GM23338 (cell line): ENCODE measurements at regions not wholly inside any gene's neighbourhood (a gene's known extent, or its start where the extent isn't known, plus 50 kb on each side); places are given as distances from the start of the nearest gene placed in this dataset.

Experiments
- ATAC-seq: fragments of 200-7000 bp; cut with Tn5 transposase; 3 replicates; pipeline ENCODE4 v1.9.1; 2020
- DNase-seq: peaks from one replicate; pipeline ENCODE4 v3.0.0-alpha.2; 2015; ENCODE audit warnings: low spot score
- H2AFZ ChIP-seq: fragments of 200-600 bp; sonication (generic); 2 replicates; pipeline ENCODE4 v1.8.0; 2016; ENCODE audit warnings: antibody characterized with exemption, mild to moderate bottlenecking, moderate library complexity
- H3F3A ChIP-seq: fragments of 200-600 bp; sonication (generic); replicated peaks from 2 replicates; pipeline ENCODE4 v1.8.0; 2017; ENCODE audit warnings: antibody characterized with exemption, mixed run types, low read depth
- H3K27ac ChIP-seq: fragments of 200-600 bp; sonication (generic); 2 replicates; pipeline ENCODE4 v1.6.1; 2016; ENCODE audit warnings: low read depth
- H3K27me3 ChIP-seq: fragments of 200-600 bp; sonication (generic); 2 replicates; pipeline ENCODE4 v1.8.0; 2016; ENCODE audit warnings: mild to moderate bottlenecking, mixed run types, moderate library complexity; ENCODE audit not compliant: insufficient read depth
- H3K36me3 ChIP-seq: fragments of 200-600 bp; sonication (generic); 2 replicates; pipeline ENCODE4 v1.8.0; 2016; ENCODE audit warnings: mild to moderate bottlenecking; ENCODE audit not compliant: insufficient read depth
- H3K4me1 ChIP-seq: fragments of 200-600 bp; sonication (generic); 2 replicates; pipeline ENCODE4 v1.8.0; 2016; ENCODE audit warnings: mild to moderate bottlenecking, moderate library complexity; ENCODE audit not compliant: insufficient read depth
- H3K4me2 ChIP-seq: fragments of 200-600 bp; sonication (generic); 2 replicates; pipeline ENCODE4 v1.7.1; 2017; ENCODE audit warnings: mixed run types
- H3K4me3 ChIP-seq: fragments of 200-600 bp; sonication (generic); 2 replicates; pipeline ENCODE4 v1.6.1; 2016; ENCODE audit warnings: mixed run types
- H3K79me2 ChIP-seq: fragments of 200-600 bp; sonication (generic); replicated peaks from 2 replicates; pipeline ENCODE4 v1.8.0; 2017; ENCODE audit warnings: mild to moderate bottlenecking; ENCODE audit not compliant: insufficient read depth
- H3K9me2 ChIP-seq: fragments of 200-600 bp; sonication (generic); 2 replicates; pipeline ENCODE4 v1.8.0; 2017; ENCODE audit not compliant: insufficient read depth
- H4K20me1 ChIP-seq: fragments of 200-600 bp; sonication (generic); replicated peaks from 2 replicates; pipeline ENCODE4 v1.8.0; 2017; ENCODE audit warnings: mild to moderate bottlenecking; ENCODE audit not compliant: insufficient read depth
- H3K27ac Mint-ChIP-seq: 2 replicates; pipeline ENCODE4 v1.8.0; 2020; ENCODE audit warnings: inconsistent platforms, mild to moderate bottlenecking, moderate library complexity, mixed read lengths
- H3K27me3 Mint-ChIP-seq: 3 replicates; pipeline ENCODE4 v1.8.0; 2022; ENCODE audit warnings: low read depth, mild to moderate bottlenecking, moderate library complexity, mixed read lengths, inconsistent platforms; ENCODE audit not compliant: insufficient read depth, poor library complexity
- H3K36me3 Mint-ChIP-seq: 3 replicates; pipeline ENCODE4 v1.8.0; 2021; ENCODE audit warnings: low read depth, mild to moderate bottlenecking, inconsistent platforms, moderate library complexity, mixed read lengths
- H3K4me1 Mint-ChIP-seq: 3 replicates; pipeline ENCODE4 v1.8.0; 2020; ENCODE audit warnings: mild to moderate bottlenecking, inconsistent platforms, mixed read lengths
- H3K4me3 Mint-ChIP-seq: 3 replicates; pipeline ENCODE4 v1.8.0; 2021; ENCODE audit warnings: moderate library complexity, mild to moderate bottlenecking, inconsistent platforms, mixed read lengths
- H3K9me3 Mint-ChIP-seq: 3 replicates; pipeline ENCODE4 v1.8.0; 2020; ENCODE audit warnings: moderate library complexity, mild to moderate bottlenecking, inconsistent platforms, mixed read lengths
- CREB1 ChIP-seq: fragments of 250-450 bp; sonication (Bioruptor Pico); IDR thresholded peaks from 2 replicates; pipeline ENCODE4 v1.5.0; 2020; ENCODE audit warnings: low read depth, mild to moderate bottlenecking, moderate library complexity
- EZH2 ChIP-seq: fragments of 200-600 bp; sonication (generic); IDR thresholded peaks from one replicate; pipeline ENCODE4 v1.8.0; 2017; ENCODE audit warnings: antibody characterized with exemption, mild to moderate bottlenecking, low read depth; ENCODE audit not compliant: unreplicated experiment
- EZH2phosphoT487 ChIP-seq: fragments of 200-600 bp; sonication (generic); IDR thresholded peaks from one replicate; pipeline ENCODE4 v1.8.1; 2018; ENCODE audit warnings: antibody characterized with exemption; ENCODE audit not compliant: unreplicated experiment
- JUNB ChIP-seq: IDR thresholded peaks from one replicate; pipeline ENCODE4 v1.6.1; 2016; ENCODE audit warnings: antibody characterized with exemption; ENCODE audit not compliant: unreplicated experiment
- NANOG ChIP-seq: IDR thresholded peaks from 2 replicates; pipeline ENCODE4 v1.6.1; 2016; ENCODE audit warnings: antibody characterized with exemption, borderline replicate concordance
- POLR2AphosphoS5 ChIP-seq: IDR thresholded peaks from 2 replicates; pipeline ENCODE4 v1.6.1; 2016; ENCODE audit warnings: antibody characterized with exemption, low read depth
- REST ChIP-seq: IDR thresholded peaks from one replicate; pipeline ENCODE4 v1.6.1; 2018; ENCODE audit warnings: antibody characterized with exemption; ENCODE audit not compliant: unreplicated experiment
- STAT1 ChIP-seq: IDR thresholded peaks from one replicate; pipeline ENCODE4 v1.6.1; 2016; ENCODE audit warnings: antibody characterized with exemption; ENCODE audit not compliant: unreplicated experiment
- ZNF114 ChIP-seq: fragments of 250-450 bp; sonication (Bioruptor Pico); IDR thresholded peaks from 2 replicates; pipeline ENCODE4 v1.5.0; 2020; ENCODE audit warnings: mild to moderate bottlenecking, moderate library complexity
- ZNF331 ChIP-seq: fragments of 250-450 bp; sonication (Bioruptor Pico); IDR thresholded peaks from 2 replicates; pipeline ENCODE4 v1.5.0; 2020; ENCODE audit warnings: low read depth, mild to moderate bottlenecking, moderate library complexity

- Histone ChIP-seq H2AFZ (peak overlapping the region; percentile 72), H3K9me2 (no peaks in the 10 kb centered on the region), H3K4me2 (peak overlapping the region; percentile 38; the same call in 1 of the 2 replicates), H3K27ac (no peak overlapping the region), H3K36me3 (no peaks in the 10 kb centered on the region), H3K4me1 (peaks cover 11% of the 10 kb centered on the region; the same call in 1 of the 2 replicates), H3F3A (no peaks in the 10 kb centered on the region), H3K79me2 (no peaks in the 10 kb centered on the region), H4K20me1 (no peaks in the 10 kb centered on the region), H3K27me3 (no peaks in the 10 kb centered on the region), H3K4me3 (no peak overlapping the region)
- Mint-ChIP-seq H3K4me1 (peaks cover 27% of the 10 kb centered on the region), H3K27me3 (peaks cover 8% of the 10 kb centered on the region), H3K9me3 (no peaks in the 10 kb centered on the region), H3K27ac (no peak overlapping the region), H3K36me3 (no peaks in the 10 kb centered on the region), H3K4me3 (no peak overlapping the region)
- no peak for DNase-seq
- no peak for ATAC-seq
- no peak for TF ChIP-seq JUNB
- TF ChIP-seq NANOG: no peak
- TF ChIP-seq STAT1: no peak
- no peak for TF ChIP-seq EZH2phosphoT487
- TF ChIP-seq CREB1 (CRISPR knock-in tag): no peak
- TF ChIP-seq ZNF331 (CRISPR knock-in tag): no peak
Observed at GRCh38 chr20:50305636-50306477, 115.2 kb downstream of the CEBPB start.

GRCh38 chr20:50306478-50307423 is 116.1 kb downstream of the CEBPB start:
- Mint-ChIP-seq H3K9me3 (no peaks in the 10 kb centered on the region), H3K4me3 (no peak overlapping the region), H3K27me3 (peaks cover 8% of the 10 kb centered on the region), H3K27ac (no peak overlapping the region), H3K36me3 (no peaks in the 10 kb centered on the region), H3K4me1 (peaks cover 27% of the 10 kb centered on the region)
- Histone ChIP-seq H3K27ac (no peak overlapping the region), H3K4me1 (peaks cover 11% of the 10 kb centered on the region; the same call in 1 of the 2 replicates), H3K79me2 (no peaks in the 10 kb centered on the region), H3K9me2 (no peaks in the 10 kb centered on the region), H3K27me3 (no peaks in the 10 kb centered on the region), H4K20me1 (no peaks in the 10 kb centered on the region), H3K4me2 (no peak overlapping the region; the same call in 1 of the 2 replicates), H3K4me3 (no peak overlapping the region), H3F3A (no peaks in the 10 kb centered on the region), H3K36me3 (no peaks in the 10 kb centered on the region), H2AFZ (peak overlapping the region; percentile 72)
- no peak for DNase-seq
- ATAC-seq: no peak
- TF ChIP-seq NANOG: no peak
- no peak for TF ChIP-seq ZNF331 (CRISPR knock-in tag)
- TF ChIP-seq REST: no peak
- no peak for TF ChIP-seq POLR2AphosphoS5
- TF ChIP-seq STAT1: no peak
- TF ChIP-seq ZNF114: no peak
- no peak for TF ChIP-seq EZH2
